OCI-LY7 (cell line): ENCODE measurements at regions not wholly inside any gene's neighbourhood (a gene's known extent, or its start where the extent isn't known, plus 50 kb on each side); places are given as distances from the start of the nearest gene placed in this dataset.

Experiments
- BruUV-seq: library from RNA; stranded (reverse); fragments of 400-500 nt; replicated peaks from 2 replicates; lab custom pipeline; 2021; lab: Mats Ljungman, UMichigan
- CTCF ChIA-PET: fragments of 300-600 bp; sonication (Branson Sonifier 250); formaldehyde crosslinking; loops from one replicate; lab custom pipeline; 2022; ENCODE audit warnings: antibody characterized with exemption; ENCODE audit not compliant: unreplicated experiment; lab: Charles Lee
- POLR2A ChIA-PET: fragments of 300-600 bp; sonication (Branson Sonifier 250); formaldehyde crosslinking; loops from one replicate; lab custom pipeline; 2022; ENCODE audit warnings: antibody characterized with exemption; lab: Charles Lee
- DNase-seq: peaks from one replicate; pipeline ENCODE4 v3.0.0-alpha.2; 2015; ENCODE audit warnings: low spot score
- H2AFZ ChIP-seq: fragments of 200-600 bp; sonication (generic), shearing (Covaris generic); 2 replicates; pipeline ENCODE4 v1.6.1; 2014; ENCODE audit warnings: mild to moderate bottlenecking, antibody characterized with exemption, low read length, moderate library complexity
- H3K27ac ChIP-seq: fragments of 200-600 bp; sonication (generic); 2 replicates; pipeline ENCODE4 v1.5.1; 2014; ENCODE audit warnings: mixed run types, low read depth, mild to moderate bottlenecking, moderate library complexity, low read length, inconsistent platforms; ENCODE audit not compliant: poor library complexity, severe bottlenecking
- H3K36me3 ChIP-seq: fragments of 200-600 bp; sonication (generic); 2 replicates; pipeline ENCODE4 v1.6.1; 2014; ENCODE audit warnings: mild to moderate bottlenecking, antibody characterized with exemption, low read length, moderate library complexity, mixed read lengths; ENCODE audit not compliant: insufficient read depth
- H3K4me1 ChIP-seq: fragments of 200-600 bp; sonication (generic); 2 replicates; pipeline ENCODE4 v1.5.1; 2014; ENCODE audit warnings: mild to moderate bottlenecking, low read length; ENCODE audit not compliant: insufficient read depth, poor library complexity, severe bottlenecking
- H3K4me2 ChIP-seq: fragments of 200-600 bp; sonication (generic); 2 replicates; pipeline ENCODE4 v1.6.1; 2014; ENCODE audit warnings: mild to moderate bottlenecking, low read length
- H3K4me3 ChIP-seq: fragments of 200-600 bp; sonication (generic); 2 replicates; pipeline ENCODE4 v1.5.1; 2014; ENCODE audit warnings: mild to moderate bottlenecking, low read depth, low read length; ENCODE audit not compliant: poor library complexity, severe bottlenecking
- H3K79me2 ChIP-seq: fragments of 200-600 bp; sonication (generic); 2 replicates; pipeline ENCODE4 v1.6.1; 2016; ENCODE audit warnings: low read depth, mild to moderate bottlenecking, low read length, moderate library complexity, mixed read lengths; ENCODE audit not compliant: insufficient read depth
- H3K9me2 ChIP-seq: fragments of 200-600 bp; sonication (generic); 2 replicates; pipeline ENCODE4 v1.6.1; 2016; ENCODE audit warnings: mild to moderate bottlenecking, low read length, mixed read lengths; ENCODE audit not compliant: insufficient read depth
- H3K9me3 ChIP-seq: fragments of 200-600 bp; sonication (generic); 2 replicates; pipeline ENCODE4 v1.6.1; 2014; ENCODE audit warnings: mild to moderate bottlenecking, mixed run types, low read length, mixed read lengths
- H4K20me1 ChIP-seq: fragments of 200-600 bp; sonication (generic); 2 replicates; pipeline ENCODE4 v1.6.1; 2014; ENCODE audit warnings: mild to moderate bottlenecking, antibody characterized with exemption, low read length, moderate library complexity, mixed read lengths; ENCODE audit not compliant: insufficient read depth
- CTCF ChIP-seq: fragments of 200-600 bp; sonication (generic); conservative IDR thresholded peaks from 2 replicates; pipeline ENCODE4 v1.5.1; 2014; ENCODE audit warnings: mild to moderate bottlenecking, antibody characterized with exemption, low read length, moderate library complexity, mixed read lengths
- EZH2phosphoT487 ChIP-seq: fragments of 200-600 bp; sonication (generic); IDR thresholded peaks from 2 replicates; pipeline ENCODE4 v1.6.1; 2018; ENCODE audit warnings: low read depth, borderline replicate concordance, mild to moderate bottlenecking, mixed run types, antibody characterized with exemption, low read length, moderate library complexity, mixed read lengths
- intact Hi-C: fragments of 100-400 bp; cut with micrococcal nuclease; formaldehyde crosslinking; loops from one replicate; pipeline ENCODE4 v1.10.0; 2022; ENCODE audit not compliant: unreplicated experiment

- intact Hi-C loops = no loop called here
- no peaks in the 10 kb centered on the region for H4K20me1 ChIP-seq
- H3K4me1 ChIP-seq = no peaks in the 10 kb centered on the region
- DNase-seq = no peak
- H3K79me2 ChIP-seq = no peaks in the 10 kb centered on the region
- no peak overlapping the region for H3K4me2 ChIP-seq
- no peak for TF ChIP-seq EZH2phosphoT487
- TF ChIP-seq CTCF = no peak
- no peaks in the 10 kb centered on the region for H3K36me3 ChIP-seq
- H3K4me3 ChIP-seq = no peak overlapping the region
- CTCF ChIA-PET = no interaction called here
- H3K27ac ChIP-seq = no peak overlapping the region
- H2AFZ ChIP-seq = no peak overlapping the region
- POLR2A ChIA-PET = no interaction called here
- no peaks in the 10 kb centered on the region for H3K9me3 ChIP-seq
- BruUV-seq = no TSS peak
- H3K9me2 ChIP-seq = no peaks in the 10 kb centered on the region
Measured at GRCh38 chr3:181250714-181251113, 261.2 kb upstream of the DNAJC19 start.

- H3K4me1 ChIP-seq = no peaks in the 10 kb centered on the region
- no peak for DNase-seq
- H3K9me3 ChIP-seq = no peaks in the 10 kb centered on the region
- no TSS peak for BruUV-seq
- H4K20me1 ChIP-seq = no peaks in the 10 kb centered on the region
- H3K36me3 ChIP-seq = no peaks in the 10 kb centered on the region
- no peak overlapping the region for H3K4me2 ChIP-seq
- H3K4me3 ChIP-seq = no peak overlapping the region
- no peak overlapping the region for H3K27ac ChIP-seq
- no peak overlapping the region for H2AFZ ChIP-seq
- ChIA-PET POLR2A (interaction anchor here (0.6 kb wide), 1 partner anchor 1237 kb away, joined by 3 read pairs; no protein-coding TSS in a partner anchor), CTCF (no interaction called here)
- TF ChIP-seq EZH2phosphoT487 (no peak), CTCF (no peak)
- no peaks in the 10 kb centered on the region for H3K9me2 ChIP-seq
- no peaks in the 10 kb centered on the region for H3K79me2 ChIP-seq
- intact Hi-C loops = no loop called here
Measured at GRCh38 chr3:181239441-181239840, 249.9 kb upstream of the DNAJC19 start.

- ChIA-PET CTCF (no interaction called here), POLR2A (interaction anchor here (0.6 kb wide), 1 partner anchor 504 kb away, joined by 3 read pairs; no protein-coding TSS in a partner anchor)
- DNase-seq = peak; percentile 1
- H3K36me3 ChIP-seq = no peaks in the 10 kb centered on the region
- H3K27ac ChIP-seq = no peak overlapping the region
- no peaks in the 10 kb centered on the region for H3K79me2 ChIP-seq
- no peaks in the 10 kb centered on the region for H3K9me2 ChIP-seq
- H3K4me3 ChIP-seq = no peak overlapping the region
- no peak overlapping the region for H2AFZ ChIP-seq
- peak; percentile 45; the same call in 1 of the 2 replicates for TF ChIP-seq CTCF
- TF ChIP-seq EZH2phosphoT487 = no peak
- intact Hi-C loops = no loop called here
- H3K4me2 ChIP-seq = no peak overlapping the region
- no peaks in the 10 kb centered on the region for H3K9me3 ChIP-seq
- H4K20me1 ChIP-seq = no peaks in the 10 kb centered on the region
- no peaks in the 10 kb centered on the region for H3K4me1 ChIP-seq
- no TSS peak for BruUV-seq
Measured at GRCh38 chr3:181230258-181230657, 240.7 kb upstream of the DNAJC19 start.
